ENCODE measurements at regions not wholly inside any gene's neighbourhood (a gene's known extent, or its start where the extent isn't known, plus 50 kb on each side); places are given as distances from the start of the nearest gene placed in this dataset.

DNA sequence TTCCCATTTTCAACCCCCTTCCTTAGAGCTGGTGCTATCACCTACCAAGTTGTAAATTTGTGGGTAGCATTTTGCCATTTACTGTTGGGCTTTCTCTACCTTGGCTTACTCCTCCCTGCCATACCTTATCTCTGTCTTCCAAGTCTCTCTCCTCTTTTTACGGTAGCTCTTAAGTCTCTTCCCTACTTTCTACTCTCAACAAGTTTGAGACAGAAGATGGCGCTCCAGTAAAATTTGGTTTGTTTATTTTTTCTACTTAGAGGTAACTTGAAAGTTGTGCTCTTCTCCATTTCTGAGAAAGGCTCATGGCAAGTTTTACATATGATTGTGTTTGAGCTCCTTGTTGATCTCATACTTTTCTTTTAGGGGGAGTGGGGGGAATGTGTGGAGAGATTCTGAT lies 1508.1 kb downstream of the TECRL start:
- 88 to 90% methylated on average over 2 of the region's 2 CpGs for WGBS, 2 donors
- H3K36me3 ChIP-seq: no peaks in the 10 kb centered on the region
- TF ChIP-seq POLR2A (IDR thresholded peaks at IDR 0.05): no peak
- TF ChIP-seq, protein P1, sequence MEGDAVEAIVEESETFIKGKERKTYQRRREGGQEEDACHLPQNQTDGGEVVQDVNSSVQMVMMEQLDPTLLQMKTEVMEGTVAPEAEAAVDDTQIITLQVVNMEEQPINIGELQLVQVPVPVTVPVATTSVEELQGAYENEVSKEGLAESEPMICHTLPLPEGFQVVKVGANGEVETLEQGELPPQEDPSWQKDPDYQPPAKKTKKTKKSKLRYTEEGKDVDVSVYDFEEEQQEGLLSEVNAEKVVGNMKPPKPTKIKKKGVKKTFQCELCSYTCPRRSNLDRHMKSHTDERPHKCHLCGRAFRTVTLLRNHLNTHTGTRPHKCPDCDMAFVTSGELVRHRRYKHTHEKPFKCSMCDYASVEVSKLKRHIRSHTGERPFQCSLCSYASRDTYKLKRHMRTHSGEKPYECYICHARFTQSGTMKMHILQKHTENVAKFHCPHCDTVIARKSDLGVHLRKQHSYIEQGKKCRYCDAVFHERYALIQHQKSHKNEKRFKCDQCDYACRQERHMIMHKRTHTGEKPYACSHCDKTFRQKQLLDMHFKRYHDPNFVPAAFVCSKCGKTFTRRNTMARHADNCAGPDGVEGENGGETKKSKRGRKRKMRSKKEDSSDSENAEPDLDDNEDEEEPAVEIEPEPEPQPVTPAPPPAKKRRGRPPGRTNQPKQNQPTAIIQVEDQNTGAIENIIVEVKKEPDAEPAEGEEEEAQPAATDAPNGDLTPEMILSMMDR (IDR thresholded peaks at IDR 0.05): no peak

DNA sequence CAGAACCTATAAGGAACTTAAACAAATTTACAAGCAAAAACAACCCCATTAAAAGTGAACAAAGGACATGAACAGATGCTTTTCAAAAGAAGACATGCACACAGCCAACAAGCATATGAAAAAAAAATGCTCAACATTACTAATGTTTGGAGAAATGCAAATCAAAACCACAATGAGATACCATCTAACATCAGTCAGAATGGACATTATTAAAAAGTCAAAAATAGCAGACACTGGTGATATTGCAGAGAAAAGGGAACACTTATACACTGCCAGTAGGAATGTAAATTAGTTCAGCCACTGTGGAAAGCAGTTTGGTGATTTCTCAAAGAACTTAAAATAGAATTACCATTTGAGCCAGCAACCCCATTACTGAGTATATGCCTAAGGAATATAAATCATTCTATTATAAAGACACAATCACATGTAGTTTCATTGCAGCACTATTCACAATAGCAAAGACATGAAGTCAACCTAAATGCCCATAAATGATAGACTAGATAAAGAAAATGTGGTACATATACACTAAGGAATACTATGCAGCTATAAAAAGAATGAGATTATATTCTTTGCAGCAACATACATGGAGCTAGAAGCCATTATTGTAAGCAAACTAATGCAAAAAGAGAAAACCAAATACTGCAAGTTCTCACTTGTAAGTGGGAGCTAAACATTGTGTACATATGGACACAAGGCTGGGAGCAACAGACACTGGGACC lies 1509.4 kb downstream of the TECRL start:
- no peaks in the 10 kb centered on the region for H3K27me3 ChIP-seq
- H3K36me3 ChIP-seq: no peaks in the 10 kb centered on the region
- H3K4me1 ChIP-seq: no peaks in the 10 kb centered on the region
- TF ChIP-seq POLR2A (IDR thresholded peaks at IDR 0.05): no peak
- TF ChIP-seq, protein P1 (IDR thresholded peaks at IDR 0.05): no peak
- H3K27ac ChIP-seq: no peak overlapping the region
- peaks cover 0 to 13% (median 0%) of the 10 kb centered on the region in 3 donors for H3K9me3 ChIP-seq
- intact Hi-C loops (cut with DNase I): no loop called here
- DNase-seq: no peak
- H3K4me3 ChIP-seq: no peak overlapping the region

More for the DNA sequence above, 1508.1 kb downstream of the TECRL start:
- H3K4me3 ChIP-seq: no peak overlapping the region
- no peak for DNase-seq
- peaks cover 0 to 13% (median 0%) of the 10 kb centered on the region in 3 donors for H3K9me3 ChIP-seq
- no peak overlapping the region for H3K27ac ChIP-seq
- intact Hi-C loops (cut with DNase I): no loop called here
- no peaks in the 10 kb centered on the region for H3K27me3 ChIP-seq
- no peaks in the 10 kb centered on the region for H3K4me1 ChIP-seq

DNA sequence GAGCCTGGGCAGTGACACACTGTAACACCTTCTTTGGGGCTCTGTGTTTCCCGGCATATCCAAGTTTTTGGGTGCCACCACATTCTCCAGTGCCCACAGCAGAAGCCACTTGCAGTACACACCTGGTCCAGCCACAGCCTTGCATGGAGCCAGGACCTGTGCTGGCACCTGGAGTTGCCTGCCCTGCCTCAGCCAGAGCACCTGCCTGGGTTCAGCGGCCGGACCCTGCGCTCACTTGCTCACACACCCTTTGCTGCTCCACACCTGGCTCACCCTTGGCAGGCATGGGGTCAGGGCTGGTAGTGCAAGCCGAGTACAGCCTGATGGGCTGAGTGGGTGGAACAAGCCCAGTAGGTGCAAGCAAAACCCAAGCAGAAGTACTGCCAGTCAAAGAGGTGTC lies 1511.1 kb downstream of the TECRL start:
- Histone ChIP-seq H3K36me3 (no peaks in the 10 kb centered on the region), H3K9me3 (peaks cover 0 to 13% (median 0%) of the 10 kb centered on the region in 3 donors), H3K27me3 (no peaks in the 10 kb centered on the region), H3K27ac (no peak overlapping the region), H3K4me1 (no peaks in the 10 kb centered on the region), H3K4me3 (no peak overlapping the region)
- TF ChIP-seq, protein P1 (IDR thresholded peaks at IDR 0.05): no peak
- TF ChIP-seq POLR2A (IDR thresholded peaks at IDR 0.05): no peak
- intact Hi-C loops (cut with DNase I): no loop called here
- DNase-seq: no peak
- 96% methylated on average over 4 of the region's 5 CpGs; no CpG with 5 or more reads in 1 of the 2 donors for WGBS, 2 donors

DNA sequence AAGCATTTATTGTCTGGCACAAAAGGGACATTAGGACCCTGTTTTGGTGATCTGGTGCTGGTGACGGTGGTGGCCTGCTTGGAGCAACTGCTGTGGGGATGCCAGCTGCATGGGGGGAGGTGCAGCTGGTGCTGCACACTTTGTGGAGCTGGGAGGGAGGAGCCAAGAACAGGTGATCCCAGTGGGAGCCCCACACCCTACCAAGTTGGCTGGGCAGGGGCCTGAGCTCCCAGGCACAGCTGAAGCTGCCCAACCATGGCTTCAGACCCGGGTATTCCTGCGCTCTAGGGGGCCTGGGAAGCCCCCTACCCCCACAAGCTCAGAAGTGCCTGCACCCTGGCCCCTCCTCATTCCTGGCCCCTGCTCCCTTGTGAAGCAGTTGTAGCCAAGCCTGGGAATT lies 1512.5 kb downstream of the TECRL start:
- Histone ChIP-seq H3K36me3 (no peaks in the 10 kb centered on the region), H3K9me3 (peaks cover 0 to 13% (median 0%) of the 10 kb centered on the region in 3 donors), H3K27me3 (no peaks in the 10 kb centered on the region), H3K27ac (no peak overlapping the region), H3K4me1 (no peaks in the 10 kb centered on the region), H3K4me3 (no peak overlapping the region)
- intact Hi-C loops (cut with DNase I): no loop called here
- TF ChIP-seq, protein P1 (IDR thresholded peaks at IDR 0.05): no peak
- no peak for TF ChIP-seq POLR2A (IDR thresholded peaks at IDR 0.05)
- WGBS, 2 donors: 70% methylated on average over 1 of the region's 3 CpGs; no CpG with 5 or more reads in 1 of the 2 donors
- no peak for DNase-seq

DNA sequence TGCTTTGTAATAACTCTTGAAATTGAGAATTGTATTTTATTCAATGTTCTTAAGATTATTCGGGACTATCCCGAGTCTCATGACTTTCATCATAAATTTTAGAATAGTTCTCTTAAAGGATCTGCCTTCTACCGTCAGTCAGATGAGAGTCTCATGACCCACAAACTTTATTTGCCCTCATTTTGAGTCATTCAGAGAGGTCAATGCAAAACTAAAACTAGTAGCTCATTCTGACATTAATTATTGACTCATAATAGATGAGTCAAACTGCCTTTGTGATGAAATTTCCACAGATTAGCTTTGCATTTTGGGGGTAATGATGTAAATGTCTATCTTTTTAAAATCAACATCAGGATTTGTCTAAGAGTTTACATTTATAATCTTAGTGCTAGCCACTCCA lies 1527.3 kb downstream of the TECRL start:
- no peaks in the 10 kb centered on the region for H3K27me3 ChIP-seq
- intact Hi-C loops (cut with DNase I): no loop called here
- TF ChIP-seq, protein P1 (IDR thresholded peaks at IDR 0.05): no peak
- TF ChIP-seq POLR2A (IDR thresholded peaks at IDR 0.05): no peak
- H3K36me3 ChIP-seq: no peaks in the 10 kb centered on the region
- H3K9me3 ChIP-seq: no peaks in the 10 kb centered on the region
- DNase-seq: no peak
- WGBS, 2 donors: 61 to 72% methylated on average over 3 of the region's 3 CpGs
- H3K27ac ChIP-seq: no peak overlapping the region
- H3K4me1 ChIP-seq: no peaks in the 10 kb centered on the region
- no peak overlapping the region for H3K4me3 ChIP-seq

Data from esophagus squamous epithelium (tissue), 5 donors.